Calu3 (cell line): ENCODE measurements at regions not wholly inside any gene's neighbourhood (a gene's known extent, or its start where the extent isn't known, plus 50 kb on each side); places are given as distances from the start of the nearest gene placed in this dataset.
"Not testable (repeated sequence)": the region's sequence is repeated elsewhere in the genome, so short reads cannot be mapped to it uniquely, and the experiment has no call there.

Source experiments
- BruUV-seq: library from RNA; stranded (reverse); fragments of 400-500 nt; replicated peaks from 2 replicates; lab custom pipeline; 2021; lab: Mats Ljungman, UMichigan
- CTCF ChIA-PET: fragments of 300-600 bp; sonication (Branson Sonifier 250); formaldehyde crosslinking; loops from one replicate; lab custom pipeline; 2022; ENCODE audit warnings: antibody characterized with exemption; lab: Charles Lee
- DNase-seq: peaks from one replicate; pipeline ENCODE4 v3.0.0; 2022
- H3K27ac Mint-ChIP-seq: one replicate; pipeline ENCODE4 v1.8.0; 2022; ENCODE audit warnings: mixed read lengths; ENCODE audit not compliant: unreplicated experiment
- H3K27me3 Mint-ChIP-seq: one replicate; pipeline ENCODE4 v1.8.0; 2022; ENCODE audit warnings: mixed read lengths; ENCODE audit not compliant: unreplicated experiment
- H3K36me3 Mint-ChIP-seq: one replicate; pipeline ENCODE4 v1.8.0; 2022; ENCODE audit warnings: mild to moderate bottlenecking, moderate library complexity, mixed read lengths; ENCODE audit not compliant: insufficient read depth, unreplicated experiment
- H3K4me1 Mint-ChIP-seq: one replicate; pipeline ENCODE4 v1.8.0; 2022; ENCODE audit warnings: mild to moderate bottlenecking, low read depth, mixed read lengths; ENCODE audit not compliant: unreplicated experiment
- H3K4me3 Mint-ChIP-seq: one replicate; pipeline ENCODE4 v1.8.0; 2022; ENCODE audit warnings: mild to moderate bottlenecking, low read depth, moderate library complexity, mixed read lengths; ENCODE audit not compliant: unreplicated experiment
- H3K9me3 Mint-ChIP-seq: one replicate; pipeline ENCODE4 v1.8.0; 2022; ENCODE audit warnings: low read depth, mixed read lengths; ENCODE audit not compliant: unreplicated experiment
- CTCF ChIP-seq: fragments of 200-600 bp; IDR thresholded peaks from one replicate; pipeline ENCODE4 v1.8.0; 2022; ENCODE audit warnings: antibody characterized with exemption; ENCODE audit not compliant: unreplicated experiment
- intact Hi-C: fragments of 100-400 bp; cut with micrococcal nuclease; formaldehyde crosslinking; loops from one replicate; pipeline ENCODE4 v1.10.0; 2022; ENCODE audit not compliant: unreplicated experiment

GRCh38 chr1:195663549-195664280 is 944.5 kb downstream of the KCNT2 start:
- Mint-ChIP-seq H3K36me3 (peaks cover 7% of the 10 kb centered on the region), H3K4me1 (peaks cover 20% of the 10 kb centered on the region), H3K9me3 (no peaks in the 10 kb centered on the region), H3K27me3 (no peaks in the 10 kb centered on the region), H3K4me3 (peak overlapping the region; percentile 30), H3K27ac (peak overlapping the region; percentile 83)
- no TSS peak for BruUV-seq
- CTCF ChIA-PET = interaction anchor here (0.5 to 1.3 kb wide), 7 partner anchors 10 to 1797 kb away, joined by 3 to 9 read pairs (median 3); no protein-coding TSS in a partner anchor
- DNase-seq = peak; percentile 50
- TF ChIP-seq CTCF = no peak
- intact Hi-C loops = no loop called here

- DNase-seq = no peak
- no peaks in the 10 kb centered on the region for H3K4me1 Mint-ChIP-seq
- no TSS peak for BruUV-seq
- H3K4me3 Mint-ChIP-seq = no peak overlapping the region
- peaks cover 2% of the 10 kb centered on the region for H3K9me3 Mint-ChIP-seq
- CTCF ChIA-PET = no interaction called here
- H3K27ac Mint-ChIP-seq = no peak overlapping the region
- no peaks in the 10 kb centered on the region for H3K27me3 Mint-ChIP-seq
- no peak for TF ChIP-seq CTCF
- H3K36me3 Mint-ChIP-seq = no peaks in the 10 kb centered on the region
- intact Hi-C loops = no loop called here
These were observed 951.5 kb downstream of the KCNT2 start for GRCh38 chr1:195656780-195657179.

GRCh38 chr1:195648875-195649274 is 959.4 kb downstream of the KCNT2 start:
- H3K4me3 Mint-ChIP-seq, intact Hi-C loops, BruUV-seq, CTCF ChIA-PET, H3K4me1 Mint-ChIP-seq, H3K27me3 Mint-ChIP-seq, DNase-seq, H3K27ac Mint-ChIP-seq, H3K36me3 Mint-ChIP-seq: not testable (repeated sequence)
- H3K9me3 Mint-ChIP-seq = peaks cover 13% of the 10 kb centered on the region

GRCh38 chr1:195637539-195637938 is 970.7 kb downstream of the KCNT2 start:
- no peak for DNase-seq
- Mint-ChIP-seq H3K9me3 (peaks cover 2% of the 10 kb centered on the region), H3K4me1 (no peaks in the 10 kb centered on the region), H3K27me3 (no peaks in the 10 kb centered on the region), H3K36me3 (no peaks in the 10 kb centered on the region), H3K4me3 (no peak overlapping the region), H3K27ac (no peak overlapping the region)
- intact Hi-C loops = no loop called here
- TF ChIP-seq CTCF = no peak
- CTCF ChIA-PET = no interaction called here
- no TSS peak for BruUV-seq

GRCh38 chr1:195618287-195618686 is 990.0 kb downstream of the KCNT2 start:
- TF ChIP-seq CTCF = no peak
- intact Hi-C loops = no loop called here
- Mint-ChIP-seq H3K4me3 (no peak overlapping the region), H3K27ac (no peak overlapping the region), H3K4me1 (no peaks in the 10 kb centered on the region), H3K36me3 (no peaks in the 10 kb centered on the region), H3K9me3 (peaks cover 6% of the 10 kb centered on the region), H3K27me3 (no peaks in the 10 kb centered on the region)
- CTCF ChIA-PET = no interaction called here
- no TSS peak for BruUV-seq
- DNase-seq = no peak
